ENCODE measurements at regions not wholly inside any gene's neighbourhood (a gene's known extent, or its start where the extent isn't known, plus 50 kb on each side); places are given as distances from the start of the nearest gene placed in this dataset.

- DNase-seq (ENCODE audit: insufficient read length, low spot score) (no peak), FAIRE-seq (no peak)
- TF ChIP-seq PAX5 (IDR thresholded peaks at IDR 0.05; ENCODE audit: insufficient read depth, low read length, severe bottlenecking) (no peak), TAF1 (IDR thresholded peaks at IDR 0.05; ENCODE audit: low read depth, low read length) (no peak), POLR2A (IDR thresholded peaks at IDR 0.05; ENCODE audit: low read depth, low read length) (no peak), SPI1 (IDR thresholded peaks at IDR 0.05; ENCODE audit: low read depth, low read length) (no peak), POLR2AphosphoS5 (IDR thresholded peaks at IDR 0.05; ENCODE audit: low read depth, low read length) (no peak), POU2F2 (IDR thresholded peaks at IDR 0.05; ENCODE audit: low read depth, low read length) (no peak)
Observed at GRCh38 chr12:17478908-17479673, 610.9 kb downstream of the RERGL start.

DNA sequence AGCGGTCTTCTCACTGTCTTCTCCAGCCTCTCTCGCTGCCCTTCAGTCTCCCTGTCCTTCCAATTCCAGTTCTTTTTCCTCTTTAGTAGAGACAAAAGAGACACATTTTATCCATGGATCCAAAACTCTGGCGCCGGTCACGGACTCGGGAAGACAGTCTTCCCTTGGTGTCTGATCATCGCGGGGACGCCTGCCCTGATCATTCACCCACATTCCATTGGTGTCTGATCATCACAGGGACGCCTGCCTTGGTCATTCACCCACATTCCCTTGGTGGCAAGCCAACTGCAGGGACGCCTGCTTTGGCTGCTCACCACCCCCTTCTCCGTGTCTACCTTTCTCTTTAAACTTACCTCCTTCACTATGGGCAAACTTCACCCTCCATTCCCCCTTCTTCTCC lies 619.5 kb downstream of the RERGL start:
- no peak for FAIRE-seq

GRCh38 chr12:17459214-17459613 lies 630.8 kb downstream of the RERGL start:
- no peak for FAIRE-seq
- DNase-seq (ENCODE audit: insufficient read length, low spot score): no peak
- TF ChIP-seq SPI1 (IDR thresholded peaks at IDR 0.05; ENCODE audit: low read depth, low read length) (no peak), TAF1 (IDR thresholded peaks at IDR 0.05; ENCODE audit: low read depth, low read length) (no peak), PAX5 (IDR thresholded peaks at IDR 0.05; ENCODE audit: insufficient read depth, low read length, severe bottlenecking) (no peak), POLR2AphosphoS5 (IDR thresholded peaks at IDR 0.05; ENCODE audit: low read depth, low read length) (no peak), POU2F2 (IDR thresholded peaks at IDR 0.05; ENCODE audit: low read depth, low read length) (no peak), POLR2A (IDR thresholded peaks at IDR 0.05; ENCODE audit: low read depth, low read length) (no peak)

More for the DNA sequence above, 619.5 kb downstream of the RERGL start:
- DNase-seq (ENCODE audit: insufficient read length, low spot score): no peak
- TF ChIP-seq POU2F2 (IDR thresholded peaks at IDR 0.05; ENCODE audit: low read depth, low read length): no peak
- no peak for TF ChIP-seq POLR2A (IDR thresholded peaks at IDR 0.05; ENCODE audit: low read depth, low read length)
- TF ChIP-seq TAF1 (IDR thresholded peaks at IDR 0.05; ENCODE audit: low read depth, low read length): no peak
- no peak for TF ChIP-seq SPI1 (IDR thresholded peaks at IDR 0.05; ENCODE audit: low read depth, low read length)
- no peak for TF ChIP-seq PAX5 (IDR thresholded peaks at IDR 0.05; ENCODE audit: insufficient read depth, low read length, severe bottlenecking)
- no peak for TF ChIP-seq POLR2AphosphoS5 (IDR thresholded peaks at IDR 0.05; ENCODE audit: low read depth, low read length)

DNA sequence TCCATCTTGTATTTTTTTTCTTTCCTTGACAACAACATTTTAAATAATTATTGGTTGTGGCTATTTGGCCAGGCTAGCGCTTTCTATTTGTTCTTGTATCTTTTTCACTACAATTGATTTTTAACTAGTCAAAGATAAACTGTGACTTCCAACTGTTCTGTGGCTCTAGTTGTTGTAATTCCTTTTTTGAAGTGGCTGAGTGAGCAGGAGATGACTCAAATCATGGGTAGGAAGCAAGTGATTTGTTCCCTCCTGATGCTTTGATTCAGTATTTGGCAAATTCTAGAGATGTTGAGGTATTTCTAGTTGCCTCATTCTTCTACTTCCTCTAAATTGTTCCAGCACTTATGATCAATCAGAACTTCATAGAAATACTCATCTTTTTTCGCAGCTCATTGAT lies 633.5 kb downstream of the RERGL start:
- FAIRE-seq (no peak), DNase-seq (ENCODE audit: insufficient read length, low spot score) (no peak)
- TF ChIP-seq TAF1 (IDR thresholded peaks at IDR 0.05; ENCODE audit: low read depth, low read length) (no peak), POLR2AphosphoS5 (IDR thresholded peaks at IDR 0.05; ENCODE audit: low read depth, low read length) (no peak), PAX5 (IDR thresholded peaks at IDR 0.05; ENCODE audit: insufficient read depth, low read length, severe bottlenecking) (no peak), SPI1 (IDR thresholded peaks at IDR 0.05; ENCODE audit: low read depth, low read length) (no peak), POU2F2 (IDR thresholded peaks at IDR 0.05; ENCODE audit: low read depth, low read length) (no peak), POLR2A (IDR thresholded peaks at IDR 0.05; ENCODE audit: low read depth, low read length) (no peak)

GRCh38 chr12:17438141-17438540 lies 651.9 kb downstream of the RERGL start:
- DNase-seq (ENCODE audit: insufficient read length, low spot score) (no peak), FAIRE-seq (no peak)
- TF ChIP-seq PAX5 (IDR thresholded peaks at IDR 0.05; ENCODE audit: insufficient read depth, low read length, severe bottlenecking) (no peak), POLR2A (IDR thresholded peaks at IDR 0.05; ENCODE audit: low read depth, low read length) (no peak), POLR2AphosphoS5 (IDR thresholded peaks at IDR 0.05; ENCODE audit: low read depth, low read length) (no peak), SPI1 (IDR thresholded peaks at IDR 0.05; ENCODE audit: low read depth, low read length) (no peak), TAF1 (IDR thresholded peaks at IDR 0.05; ENCODE audit: low read depth, low read length) (no peak), POU2F2 (IDR thresholded peaks at IDR 0.05; ENCODE audit: low read depth, low read length) (no peak)

GRCh38 chr12:17416748-17417147 lies 673.2 kb downstream of the RERGL start:
- TF ChIP-seq TAF1 (IDR thresholded peaks at IDR 0.05; ENCODE audit: low read depth, low read length) (no peak), POLR2AphosphoS5 (IDR thresholded peaks at IDR 0.05; ENCODE audit: low read depth, low read length) (no peak), PAX5 (IDR thresholded peaks at IDR 0.05; ENCODE audit: insufficient read depth, low read length, severe bottlenecking) (no peak), SPI1 (IDR thresholded peaks at IDR 0.05; ENCODE audit: low read depth, low read length) (no peak), POU2F2 (IDR thresholded peaks at IDR 0.05; ENCODE audit: low read depth, low read length) (no peak), POLR2A (IDR thresholded peaks at IDR 0.05; ENCODE audit: low read depth, low read length) (no peak)
- DNase-seq (ENCODE audit: insufficient read length, low spot score): no peak

DNA sequence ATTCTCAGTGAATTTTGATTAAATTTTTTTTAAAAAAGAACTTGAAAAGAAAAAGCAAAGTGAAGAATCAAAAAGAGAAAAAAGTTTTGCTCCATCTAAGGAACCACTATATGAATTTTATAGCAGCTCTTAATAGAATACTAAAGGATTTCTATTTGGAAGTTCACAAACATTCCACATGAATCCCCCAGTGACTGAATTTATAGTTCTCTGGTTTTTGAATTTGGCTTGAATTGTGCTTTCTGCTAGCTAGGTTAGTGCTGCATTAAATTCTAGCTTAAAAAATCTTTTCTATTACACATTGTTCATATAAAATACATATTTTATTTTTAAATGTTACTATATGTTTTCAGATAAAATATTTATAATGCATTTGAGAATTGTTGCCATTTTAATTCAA lies 675.4 kb downstream of the RERGL start:
- no peak for TF ChIP-seq SPI1 (IDR thresholded peaks at IDR 0.05; ENCODE audit: low read depth, low read length)
- DNase-seq (ENCODE audit: insufficient read length, low spot score): no peak
- FAIRE-seq: no peak

More at GRCh38 chr12:17416748-17417147, 673.2 kb downstream of the RERGL start:
- FAIRE-seq: no peak

DNA sequence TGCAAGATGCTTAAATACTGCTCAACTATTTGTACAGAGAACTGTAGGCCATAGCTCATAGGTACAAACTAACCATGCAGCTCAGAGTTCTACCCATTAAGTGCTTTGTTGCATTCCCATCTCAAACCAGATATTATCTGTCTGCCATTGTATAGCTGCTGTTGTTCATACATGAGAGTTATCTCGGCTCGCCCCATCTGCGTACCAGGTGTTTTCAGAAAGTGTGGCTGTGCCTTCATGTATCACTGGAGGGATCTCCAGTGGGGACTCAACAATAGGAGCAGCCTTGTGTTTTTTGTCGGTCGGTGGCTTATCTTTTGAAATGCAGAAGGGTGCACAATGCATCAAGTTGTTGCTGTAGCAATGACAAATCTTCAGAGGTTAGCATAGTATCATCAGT lies 678.3 kb downstream of the RERGL start:
- DNase-seq (ENCODE audit: insufficient read length, low spot score): no peak
- TF ChIP-seq POLR2A (IDR thresholded peaks at IDR 0.05; ENCODE audit: low read depth, low read length): no peak
- no peak for TF ChIP-seq POLR2AphosphoS5 (IDR thresholded peaks at IDR 0.05; ENCODE audit: low read depth, low read length)
- no peak for FAIRE-seq

DNA sequence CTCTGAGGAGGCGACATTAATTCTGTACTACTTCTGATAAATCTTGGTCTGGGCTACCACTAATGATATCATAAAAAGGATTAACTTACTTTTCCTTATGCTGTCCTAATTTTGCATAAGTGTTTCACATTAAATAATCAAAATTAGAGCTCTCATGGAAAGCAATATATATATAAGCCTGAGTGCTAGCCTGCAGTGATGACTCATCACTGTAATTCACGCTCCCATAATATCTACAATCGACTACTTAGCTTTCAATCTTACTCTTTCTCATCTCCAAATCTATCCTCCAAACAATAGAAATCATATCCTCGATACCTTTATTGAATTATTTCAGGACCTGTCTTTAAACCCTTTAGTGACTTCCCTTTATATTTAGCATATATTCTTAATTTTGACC lies 701.3 kb downstream of the RERGL start:
- FAIRE-seq: no peak
- TF ChIP-seq SPI1 (IDR thresholded peaks at IDR 0.05; ENCODE audit: low read depth, low read length) (no peak), POLR2AphosphoS5 (IDR thresholded peaks at IDR 0.05; ENCODE audit: low read depth, low read length) (no peak), POU2F2 (IDR thresholded peaks at IDR 0.05; ENCODE audit: low read depth, low read length) (no peak), POLR2A (IDR thresholded peaks at IDR 0.05; ENCODE audit: low read depth, low read length) (no peak)
- no peak for DNase-seq (ENCODE audit: insufficient read length, low spot score)

DNA sequence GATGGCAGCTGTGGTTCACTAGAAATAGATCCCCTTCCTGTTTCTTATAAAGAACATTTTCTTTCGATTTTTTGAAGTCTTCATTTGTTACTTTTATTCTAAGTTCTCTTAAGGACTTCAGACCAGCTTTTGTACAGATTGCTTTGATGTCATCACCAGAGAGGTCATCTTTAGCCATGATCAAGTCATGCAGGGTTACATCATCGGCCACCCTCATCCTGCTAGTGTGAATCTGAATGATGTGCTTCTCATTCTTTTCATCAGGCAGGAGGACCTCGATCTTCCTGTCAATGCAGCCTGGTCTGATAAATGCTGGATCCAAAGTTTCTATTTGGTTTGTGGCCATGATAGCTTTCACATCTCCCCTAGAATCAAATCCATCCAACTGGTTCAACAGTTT lies 706.7 kb downstream of the RERGL start:
- DNase-seq (ENCODE audit: insufficient read length, low spot score) (no peak), FAIRE-seq (no peak)
- TF ChIP-seq TAF1 (IDR thresholded peaks at IDR 0.05; ENCODE audit: low read depth, low read length): no peak
- TF ChIP-seq POLR2AphosphoS5 (IDR thresholded peaks at IDR 0.05; ENCODE audit: low read depth, low read length): no peak
- TF ChIP-seq POU2F2 (IDR thresholded peaks at IDR 0.05; ENCODE audit: low read depth, low read length): no peak
- no peak for TF ChIP-seq POLR2A (IDR thresholded peaks at IDR 0.05; ENCODE audit: low read depth, low read length)
- no peak for TF ChIP-seq PAX5 (IDR thresholded peaks at IDR 0.05; ENCODE audit: insufficient read depth, low read length, severe bottlenecking)
- no peak for TF ChIP-seq SPI1 (IDR thresholded peaks at IDR 0.05; ENCODE audit: low read depth, low read length)
